ENCODE measurements at regions not wholly inside any gene's neighbourhood (a gene's known extent, or its start where the extent isn't known, plus 50 kb on each side); places are given as distances from the start of the nearest gene placed in this dataset.

GRCh38 chr4:181502611-181503010 lies 740.6 kb upstream of the TENM3 start:
- no peak overlapping the region for H3K27ac ChIP-seq (ENCODE audit: insufficient read depth, low read length)
- no peak overlapping the region for H3K23ac ChIP-seq (ENCODE audit: low read depth, low read length)
- H3K4ac ChIP-seq (ENCODE audit: low read depth, low read length) = no peak overlapping the region
- no peak overlapping the region for H2BK20ac ChIP-seq (ENCODE audit: low read depth, low read length)
- H2BK5ac ChIP-seq (ENCODE audit: low read depth, low read length, poor library complexity, severe bottlenecking) = no peak overlapping the region
- H3K79me1 ChIP-seq (ENCODE audit: low read depth in 1 of 2, low read length in 2 of 2) = no peaks in the 10 kb centered on the region
- peaks cover 7% of the 10 kb centered on the region for H3K27me3 ChIP-seq (ENCODE audit: control insufficient read depth, insufficient read depth, low read length)
- no peak overlapping the region for H2AK5ac ChIP-seq (ENCODE audit: low read depth, low read length)
- in situ Hi-C loops (cut with MboI; ENCODE audit: low sequenced_read_pairs) = loop anchor here (25.0 kb wide), 1 partner anchor 665 kb away; no protein-coding TSS in a partner anchor
- no peaks in the 10 kb centered on the region for H4K20me1 ChIP-seq (ENCODE audit: insufficient read depth, low read length)
- H3K4me1 ChIP-seq (ENCODE audit: control insufficient read depth, insufficient read depth, low read length) = no peaks in the 10 kb centered on the region
- H3K36me3 ChIP-seq (ENCODE audit: control insufficient read depth, insufficient read depth, low read length) = no peaks in the 10 kb centered on the region
- no CpG with 5 or more reads among the region's 8 CpGs for WGBS, 2 experiments (ENCODE audit: extremely low coverage in 2 of 2, insufficient read length in 1 of 2)
- no peak overlapping the region for H2BK120ac ChIP-seq (ENCODE audit: low read depth, low read length)
- H3K4me3 ChIP-seq (ENCODE audit: insufficient read depth, low read depth, low read length) = no peak overlapping the region
- no peak overlapping the region for H3K14ac ChIP-seq (replicated peaks; ENCODE audit: low read depth, low read length)
- H3K4me2 ChIP-seq (ENCODE audit: low read depth, low read length) = no peak overlapping the region
- H4K91ac ChIP-seq (ENCODE audit: insufficient read depth, low read depth, low read length) = no peak overlapping the region
- H4K5ac ChIP-seq (ENCODE audit: low read depth, low read length) = no peak overlapping the region
- no peaks in the 10 kb centered on the region for H3K9me3 ChIP-seq (ENCODE audit: control insufficient read depth, insufficient read depth, low read length)
- intact Hi-C loops (cut with micrococcal nuclease) = no loop called here
- TF ChIP-seq CTCF (conservative IDR thresholded peaks at IDR 0.05; ENCODE audit: low read depth, low read length) (no peak), MAFK (IDR thresholded peaks at IDR 0.05; ENCODE audit: low read depth, low read length) (no peak), RAD21 (IDR thresholded peaks at IDR 0.05; ENCODE audit: low read length) (no peak)
- POLR2A ChIA-PET (ENCODE audit: unreplicated experiment) = no interaction called here
- BruUV-seq (replicated peaks) = no TSS peak
- H3K56ac ChIP-seq (ENCODE audit: extremely low read depth, insufficient read depth, low read length) = no peak overlapping the region
- ATAC-seq (ENCODE audit: low read depth) = no peak
- H3K9ac ChIP-seq (ENCODE audit: low read depth, low read length) = no peak overlapping the region
- no peak overlapping the region for H3K18ac ChIP-seq (ENCODE audit: low read depth, low read length)
- H4K8ac ChIP-seq (ENCODE audit: low read depth in 2 of 2, low read length in 2 of 2) = no peak overlapping the region
- dilution Hi-C loops (cut with HindIII; ENCODE audit: low sequenced_read_pairs, unreplicated experiment) = no loop called here
- CTCF ChIA-PET = no interaction called here
- H3K9me1 ChIP-seq (ENCODE audit: insufficient read depth, low read length) = no peaks in the 10 kb centered on the region
- DNase-seq = no peak
- H2BK15ac ChIP-seq (ENCODE audit: low read depth, low read length) = no peak overlapping the region
- H2AFZ ChIP-seq (replicated peaks; ENCODE audit: low read length, poor library complexity) = no peak overlapping the region
- H2AK9ac ChIP-seq (replicated peaks; ENCODE audit: low read depth, low read length, poor library complexity) = no peak overlapping the region

Data from IMR-90 (cell line).